Left lung (tissue), 4 donors: ENCODE measurements at regions not wholly inside any gene's neighbourhood (a gene's known extent, or its start where the extent isn't known, plus 50 kb on each side); places are given as distances from the start of the nearest gene placed in this dataset.

Experiments used
- ATAC-seq: fragments of 200-7000 bp; cut with Tn5 transposase; one replicate; pipeline ENCODE4 v1.9.1; 2020; ENCODE audit warnings: moderate library complexity
- DNase-seq, 4 donors: peaks; one replicate each; pipeline ENCODE4 v3.0.0-alpha.2; 2013 to 2020
- H3K27ac ChIP-seq, 2 donors: fragments of 200-600 bp; sonication (generic) in 1 of 2; one replicate each; pipeline versions ENCODE4 v1.5.0 to v1.8.0; 2020 to 2021
- H3K27me3 ChIP-seq, 2 donors: fragments of 200-600 bp; sonication (generic) in 1 of 2; one replicate each; pipeline versions ENCODE4 v1.5.0 to v1.8.0; 2020 to 2021
- H3K36me3 ChIP-seq, 2 donors: fragments of 200-600 bp; sonication (generic) in 1 of 2; one replicate each; pipeline versions ENCODE4 v1.5.0 to v1.8.0; 2020 to 2021
- H3K4me1 ChIP-seq, 2 donors: fragments of 200-600 bp; one replicate each; pipeline ENCODE4 v1.8.0; 2021
- H3K4me3 ChIP-seq, 2 donors: fragments of 200-600 bp; sonication (generic) in 1 of 2; one replicate each; pipeline versions ENCODE4 v1.5.0 to v1.8.0; 2020 to 2021; ENCODE audit warnings: mild to moderate bottlenecking in 1 of 2
- H3K9me3 ChIP-seq, 2 donors: fragments of 200-600 bp; sonication (generic) in 1 of 2; one replicate each; pipeline versions ENCODE4 v1.5.0 to v1.8.0; 2020 to 2021
- intact Hi-C, 2 donors: fragments of 100-400 bp; cut with DNase I; formaldehyde crosslinking; loops; one replicate each; pipeline versions ENCODE4 v1.11.2 to v1.14.2; 2022
- TF ChIP-seq, protein P1 (sequence below), 2 donors: fragments of 200-600 bp; sonication (generic) in 1 of 2; IDR thresholded peaks; one replicate each; pipeline versions ENCODE4 v1.5.0 to v1.8.0; 2021; ENCODE audit warnings: antibody characterized with exemption in 2 of 2
- donor health status: DM: no; HTN: yes; CAD: no.
- donor health status: DM: no; HTN: no; CAD: no.

DNA sequence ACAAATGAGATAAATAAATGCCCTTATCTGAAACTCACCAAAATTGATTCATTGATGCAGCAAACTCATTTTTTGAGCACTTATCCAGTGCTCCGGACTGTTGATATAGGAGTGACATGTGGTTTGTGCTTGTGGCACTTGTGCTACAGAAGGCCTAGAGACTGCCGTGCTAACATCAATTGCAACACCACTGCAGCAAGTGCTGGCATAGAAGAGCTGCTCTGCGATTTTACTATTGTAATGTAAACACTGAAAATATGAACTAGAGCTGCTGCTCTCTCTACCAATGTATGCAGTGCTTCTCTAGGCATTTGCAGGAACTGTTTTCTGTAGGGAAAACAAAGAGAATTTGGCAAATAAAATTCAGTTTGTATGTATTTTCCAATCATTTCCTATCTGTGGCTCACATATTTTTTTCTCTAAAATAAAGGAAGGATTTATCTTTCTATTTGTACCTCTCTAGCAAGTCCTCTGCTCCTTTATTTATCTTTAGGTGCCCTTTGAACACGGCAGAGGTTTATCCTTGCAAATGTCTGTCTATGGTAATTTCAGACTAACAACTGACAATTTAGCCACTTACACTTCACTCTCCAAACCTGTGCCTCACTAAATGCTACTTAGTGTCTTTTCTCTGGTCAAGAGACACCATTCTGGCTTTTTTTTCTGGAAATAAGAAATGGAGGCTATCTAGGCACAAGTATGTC lies 409.5 kb upstream of the ADGRL2 start:
- Histone ChIP-seq H3K36me3 (no peaks in the 10 kb centered on the region), H3K9me3 (peaks cover 0 to 4% of the 10 kb centered on the region in 2 donors), H3K27me3 (no peaks in the 10 kb centered on the region), H3K27ac (no peak overlapping the region), H3K4me1 (no peaks in the 10 kb centered on the region), H3K4me3 (no peak overlapping the region)
- intact Hi-C loops, result no loop called here
- peak in 3 of 4 donors; percentile 38 to 87 (median 73) for DNase-seq
- ATAC-seq, result peak; percentile 95
- TF ChIP-seq, protein P1, sequence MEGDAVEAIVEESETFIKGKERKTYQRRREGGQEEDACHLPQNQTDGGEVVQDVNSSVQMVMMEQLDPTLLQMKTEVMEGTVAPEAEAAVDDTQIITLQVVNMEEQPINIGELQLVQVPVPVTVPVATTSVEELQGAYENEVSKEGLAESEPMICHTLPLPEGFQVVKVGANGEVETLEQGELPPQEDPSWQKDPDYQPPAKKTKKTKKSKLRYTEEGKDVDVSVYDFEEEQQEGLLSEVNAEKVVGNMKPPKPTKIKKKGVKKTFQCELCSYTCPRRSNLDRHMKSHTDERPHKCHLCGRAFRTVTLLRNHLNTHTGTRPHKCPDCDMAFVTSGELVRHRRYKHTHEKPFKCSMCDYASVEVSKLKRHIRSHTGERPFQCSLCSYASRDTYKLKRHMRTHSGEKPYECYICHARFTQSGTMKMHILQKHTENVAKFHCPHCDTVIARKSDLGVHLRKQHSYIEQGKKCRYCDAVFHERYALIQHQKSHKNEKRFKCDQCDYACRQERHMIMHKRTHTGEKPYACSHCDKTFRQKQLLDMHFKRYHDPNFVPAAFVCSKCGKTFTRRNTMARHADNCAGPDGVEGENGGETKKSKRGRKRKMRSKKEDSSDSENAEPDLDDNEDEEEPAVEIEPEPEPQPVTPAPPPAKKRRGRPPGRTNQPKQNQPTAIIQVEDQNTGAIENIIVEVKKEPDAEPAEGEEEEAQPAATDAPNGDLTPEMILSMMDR (IDR thresholded peaks at IDR 0.05), result no peak

DNA sequence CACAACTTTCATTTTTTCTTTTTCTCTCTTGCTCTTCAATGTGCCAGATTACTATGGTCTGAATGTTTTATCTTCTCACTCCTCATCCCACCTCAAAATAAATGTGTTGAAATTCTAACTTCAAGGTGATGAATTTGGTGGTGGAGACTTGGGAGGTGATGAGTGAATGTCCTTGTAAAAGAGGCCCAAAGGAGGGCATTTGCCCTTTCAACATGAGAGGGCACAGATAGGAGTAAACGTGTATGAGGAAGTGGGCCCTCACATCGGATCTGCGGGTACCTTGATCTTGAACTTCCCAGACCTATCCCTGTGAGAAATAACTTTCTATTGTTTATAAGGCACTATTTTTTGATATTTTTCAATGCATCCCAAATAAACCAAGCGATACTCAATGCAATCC lies 412.3 kb upstream of the ADGRL2 start:
- H3K4me3 ChIP-seq, result no peak overlapping the region
- ATAC-seq, result no peak
- TF ChIP-seq, protein P1 (IDR thresholded peaks at IDR 0.05), result no peak
- intact Hi-C loops, result no loop called here
- no peak overlapping the region for H3K27ac ChIP-seq
- H3K9me3 ChIP-seq, result peaks cover 0 to 4% of the 10 kb centered on the region in 2 donors
- no peaks in the 10 kb centered on the region for H3K36me3 ChIP-seq
- H3K4me1 ChIP-seq, result no peaks in the 10 kb centered on the region
- no peaks in the 10 kb centered on the region for H3K27me3 ChIP-seq
- no peak for DNase-seq

DNA sequence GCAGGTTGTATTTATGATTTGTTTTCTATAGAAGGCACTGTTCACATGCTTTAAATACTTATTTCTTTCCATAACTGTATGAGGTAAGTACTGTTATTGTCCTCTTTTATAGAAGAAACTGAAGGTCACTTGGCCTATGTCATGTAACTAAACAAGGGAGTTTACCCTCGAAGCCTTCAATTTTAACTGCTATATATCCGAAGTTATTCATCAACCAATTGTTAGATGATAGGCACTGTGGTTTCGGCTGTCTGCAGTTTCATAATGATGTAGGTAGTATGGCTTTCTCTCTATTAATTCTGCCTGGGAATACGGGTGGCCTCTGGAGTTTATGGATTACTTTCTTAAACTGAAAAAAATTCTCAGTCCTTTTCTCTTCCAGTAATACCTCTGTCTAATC lies 413.3 kb upstream of the ADGRL2 start:
- Histone ChIP-seq H3K9me3 (peaks cover 0 to 4% of the 10 kb centered on the region in 2 donors), H3K36me3 (no peaks in the 10 kb centered on the region), H3K27me3 (no peaks in the 10 kb centered on the region), H3K27ac (no peak overlapping the region), H3K4me1 (no peaks in the 10 kb centered on the region), H3K4me3 (no peak overlapping the region)
- DNase-seq (no peak), ATAC-seq (no peak)
- intact Hi-C loops, result no loop called here
- TF ChIP-seq, protein P1 (IDR thresholded peaks at IDR 0.05), result no peak

DNA sequence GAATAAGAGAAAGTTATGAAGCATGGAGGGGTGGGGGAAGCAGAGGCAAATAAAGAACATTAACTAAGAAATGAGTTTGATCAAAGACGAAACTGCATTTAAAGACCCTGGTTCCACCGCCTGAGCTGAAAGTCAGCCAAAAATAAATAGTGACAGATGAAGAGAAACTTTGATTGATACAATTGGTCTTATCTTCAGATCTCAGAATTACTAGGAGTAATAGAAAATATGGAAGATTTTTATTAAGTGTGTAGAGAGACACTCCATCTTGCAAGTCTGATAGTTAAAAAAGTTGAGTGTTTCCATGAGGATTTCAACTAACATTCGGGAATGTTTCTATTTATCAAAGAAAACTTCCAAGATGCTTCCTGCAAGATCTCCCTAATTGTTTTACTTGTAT lies 418.2 kb upstream of the ADGRL2 start:
- intact Hi-C loops, result no loop called here
- TF ChIP-seq, protein P1 (IDR thresholded peaks at IDR 0.05), result no peak
- no peaks in the 10 kb centered on the region for H3K36me3 ChIP-seq
- no peaks in the 10 kb centered on the region for H3K4me1 ChIP-seq
- H3K27me3 ChIP-seq, result no peaks in the 10 kb centered on the region
- no peak overlapping the region for H3K27ac ChIP-seq
- no peaks in the 10 kb centered on the region for H3K9me3 ChIP-seq
- H3K4me3 ChIP-seq, result no peak overlapping the region
- DNase-seq (peak in 2 of 4 donors; percentile 76 to 77), ATAC-seq (no peak)

DNA sequence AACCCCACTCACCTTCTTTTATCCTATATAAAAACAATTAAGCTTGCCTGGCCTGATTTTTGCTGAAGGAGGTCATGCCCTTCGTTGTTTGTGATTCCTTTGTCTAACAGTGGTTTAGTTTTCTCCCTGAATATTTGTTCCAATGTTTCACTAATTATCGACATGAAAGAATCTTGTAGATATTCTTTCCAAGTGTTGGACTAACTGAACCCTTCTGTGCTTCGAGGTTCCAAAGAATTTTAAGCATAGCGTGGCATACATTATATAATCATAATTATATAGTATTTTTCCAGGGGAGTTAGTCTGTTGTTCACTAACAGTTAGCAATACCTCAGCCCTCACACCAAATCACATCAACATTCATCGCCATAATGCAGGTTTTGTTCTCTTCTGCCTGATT lies 418.9 kb upstream of the ADGRL2 start:
- Histone ChIP-seq H3K27ac (no peak overlapping the region), H3K4me1 (no peaks in the 10 kb centered on the region), H3K36me3 (no peaks in the 10 kb centered on the region), H3K4me3 (no peak overlapping the region), H3K27me3 (no peaks in the 10 kb centered on the region), H3K9me3 (no peaks in the 10 kb centered on the region)
- DNase-seq (no peak), ATAC-seq (no peak)
- TF ChIP-seq, protein P1 (IDR thresholded peaks at IDR 0.05), result no peak
- intact Hi-C loops, result no loop called here
